IPS-15b (cell line): ENCODE measurements at regions not wholly inside any gene's neighbourhood (a gene's known extent, or its start where the extent isn't known, plus 50 kb on each side); places are given as distances from the start of the nearest gene placed in this dataset.

Experiments
- H3K27me3 ChIP-seq: one replicate; pipeline ENCODE4 v1.6.1; 2013; ENCODE audit warnings: low read length; ENCODE audit not compliant: control insufficient read depth, insufficient read depth
- H3K36me3 ChIP-seq: one replicate; pipeline ENCODE4 v1.6.1; 2013; ENCODE audit warnings: low read length; ENCODE audit not compliant: control insufficient read depth, insufficient read depth
- H3K4me1 ChIP-seq: one replicate; pipeline ENCODE4 v1.6.1; 2013; ENCODE audit warnings: mild to moderate bottlenecking, low read length; ENCODE audit not compliant: control insufficient read depth, insufficient read depth
- H3K4me3 ChIP-seq: one replicate; pipeline ENCODE4 v1.5.1; 2013; ENCODE audit warnings: low read depth, low read length
- H3K9ac ChIP-seq: one replicate; pipeline ENCODE4 v1.6.1; 2013; ENCODE audit warnings: low read depth, mild to moderate bottlenecking, low read length
- H3K9me3 ChIP-seq: one replicate; pipeline ENCODE4 v1.6.1; 2013; ENCODE audit warnings: mild to moderate bottlenecking, low read length; ENCODE audit not compliant: control insufficient read depth, insufficient read depth

- Histone ChIP-seq H3K36me3 (no peaks in the 10 kb centered on the region), H3K4me3 (no peak overlapping the region), H3K9ac (no peak overlapping the region), H3K27me3 (no peaks in the 10 kb centered on the region), H3K4me1 (no peaks in the 10 kb centered on the region), H3K9me3 (no peaks in the 10 kb centered on the region)
These were observed 361.6 kb downstream of the GABRG2 start for GRCh38 chr5:162429142-162429541.

- Histone ChIP-seq H3K9ac (no peak overlapping the region), H3K4me3 (no peak overlapping the region), H3K27me3 (no peaks in the 10 kb centered on the region), H3K9me3 (no peaks in the 10 kb centered on the region), H3K4me1 (no peaks in the 10 kb centered on the region), H3K36me3 (no peaks in the 10 kb centered on the region)
These were observed 366.7 kb downstream of the GABRG2 start for GRCh38 chr5:162434281-162434680.

- no peaks in the 10 kb centered on the region for H3K27me3 ChIP-seq
- H3K9me3 ChIP-seq: no peaks in the 10 kb centered on the region
- H3K9ac ChIP-seq: no peak overlapping the region
- no peaks in the 10 kb centered on the region for H3K4me1 ChIP-seq
- H3K36me3 ChIP-seq: no peaks in the 10 kb centered on the region
- no peak overlapping the region for H3K4me3 ChIP-seq
These were observed 368.5 kb downstream of the GABRG2 start for GRCh38 chr5:162436055-162436454.

GRCh38 chr5:162444129-162444762 is 376.7 kb downstream of the GABRG2 start:
- Histone ChIP-seq H3K36me3 (no peaks in the 10 kb centered on the region), H3K4me1 (no peaks in the 10 kb centered on the region), H3K9ac (no peak overlapping the region), H3K27me3 (no peaks in the 10 kb centered on the region), H3K4me3 (no peak overlapping the region), H3K9me3 (no peaks in the 10 kb centered on the region)

- no peaks in the 10 kb centered on the region for H3K36me3 ChIP-seq
- no peaks in the 10 kb centered on the region for H3K9me3 ChIP-seq
These were observed 388.5 kb downstream of the GABRG2 start for GRCh38 chr5:162456086-162456485.

GRCh38 chr5:162466011-162466410 is 398.4 kb downstream of the GABRG2 start:
- no peaks in the 10 kb centered on the region for H3K4me1 ChIP-seq
- H3K4me3 ChIP-seq: no peak overlapping the region
- H3K9me3 ChIP-seq: no peaks in the 10 kb centered on the region
- H3K36me3 ChIP-seq: no peaks in the 10 kb centered on the region
- H3K9ac ChIP-seq: no peak overlapping the region
- H3K27me3 ChIP-seq: no peaks in the 10 kb centered on the region

More at GRCh38 chr5:162456086-162456485, 388.5 kb downstream of the GABRG2 start:
- no peak overlapping the region for H3K9ac ChIP-seq
- H3K4me1 ChIP-seq: no peaks in the 10 kb centered on the region
- H3K27me3 ChIP-seq: no peaks in the 10 kb centered on the region
- no peak overlapping the region for H3K4me3 ChIP-seq

GRCh38 chr5:162473041-162473714 is 405.6 kb downstream of the GABRG2 start:
- H3K9me3 ChIP-seq: no peaks in the 10 kb centered on the region
- no peak overlapping the region for H3K4me3 ChIP-seq
- no peaks in the 10 kb centered on the region for H3K27me3 ChIP-seq
- no peak overlapping the region for H3K9ac ChIP-seq
- no peaks in the 10 kb centered on the region for H3K4me1 ChIP-seq
- no peaks in the 10 kb centered on the region for H3K36me3 ChIP-seq

- Histone ChIP-seq H3K9me3 (no peaks in the 10 kb centered on the region), H3K9ac (no peak overlapping the region), H3K27me3 (no peaks in the 10 kb centered on the region), H3K36me3 (no peaks in the 10 kb centered on the region), H3K4me1 (no peaks in the 10 kb centered on the region), H3K4me3 (no peak overlapping the region)
These were observed 406.7 kb downstream of the GABRG2 start for GRCh38 chr5:162474239-162474638.

GRCh38 chr5:162484095-162484494 is 416.5 kb downstream of the GABRG2 start:
- Histone ChIP-seq H3K4me3 (no peak overlapping the region), H3K9me3 (no peaks in the 10 kb centered on the region), H3K36me3 (no peaks in the 10 kb centered on the region), H3K9ac (no peak overlapping the region), H3K27me3 (no peaks in the 10 kb centered on the region), H3K4me1 (no peaks in the 10 kb centered on the region)

GRCh38 chr5:162484986-162485385 is 417.4 kb downstream of the GABRG2 start:
- H3K36me3 ChIP-seq: no peaks in the 10 kb centered on the region
- H3K27me3 ChIP-seq: no peaks in the 10 kb centered on the region
- no peak overlapping the region for H3K4me3 ChIP-seq
- no peaks in the 10 kb centered on the region for H3K4me1 ChIP-seq
- H3K9ac ChIP-seq: no peak overlapping the region
- no peaks in the 10 kb centered on the region for H3K9me3 ChIP-seq

GRCh38 chr5:162485666-162486292 is 418.2 kb downstream of the GABRG2 start:
- Histone ChIP-seq H3K9me3 (no peaks in the 10 kb centered on the region), H3K9ac (no peak overlapping the region), H3K36me3 (no peaks in the 10 kb centered on the region), H3K4me1 (no peaks in the 10 kb centered on the region), H3K4me3 (no peak overlapping the region), H3K27me3 (no peaks in the 10 kb centered on the region)
